Neural progenitor cell (in vitro differentiated cells): ENCODE measurements at regions not wholly inside any gene's neighbourhood (a gene's known extent, or its start where the extent isn't known, plus 50 kb on each side); places are given as distances from the start of the nearest gene placed in this dataset.

Experiments used
- DNase-seq: peaks from one replicate; pipeline ENCODE4 v3.0.0-alpha.2; 2016; ENCODE audit warnings: low spot score
- H2AFZ ChIP-seq: fragments of 200-600 bp; sonication (generic); replicated peaks from 2 replicates; pipeline ENCODE4 v1.6.1; 2016; ENCODE audit warnings: antibody characterized with exemption
- H3F3A ChIP-seq: fragments of 200-600 bp; sonication (generic); 2 replicates; pipeline ENCODE4 v1.6.1; 2016; ENCODE audit warnings: antibody characterized with exemption, low read depth
- H3K27ac ChIP-seq: fragments of 200-600 bp; sonication (generic); 2 replicates; pipeline ENCODE4 v1.5.1; 2016; ENCODE audit warnings: mild to moderate bottlenecking
- H3K27me3 ChIP-seq: fragments of 200-600 bp; sonication (generic); 2 replicates; pipeline ENCODE4 v1.6.1; 2016; ENCODE audit warnings: mild to moderate bottlenecking, moderate library complexity
- H3K36me3 ChIP-seq: fragments of 200-600 bp; sonication (generic); 2 replicates; pipeline ENCODE4 v1.5.1; 2016
- H3K4me1 ChIP-seq: fragments of 200-600 bp; sonication (generic); 2 replicates; pipeline ENCODE4 v1.6.1; 2016; ENCODE audit warnings: mixed run types
- H3K4me2 ChIP-seq: fragments of 200-600 bp; sonication (generic); 2 replicates; pipeline ENCODE4 v1.6.1; 2016
- H3K4me3 ChIP-seq: fragments of 200-600 bp; sonication (generic); 2 replicates; pipeline ENCODE4 v1.5.1; 2016
- H3K79me2 ChIP-seq: fragments of 200-600 bp; sonication (generic); 2 replicates; pipeline ENCODE4 v1.6.1; 2016; ENCODE audit warnings: low read depth
- H3K9ac ChIP-seq: fragments of 200-600 bp; sonication (generic); 2 replicates; pipeline ENCODE4 v1.6.1; 2016
- H3K9me3 ChIP-seq: fragments of 200-600 bp; sonication (generic); 2 replicates; pipeline ENCODE4 v1.5.1; 2016; ENCODE audit warnings: low read depth
- H4K20me1 ChIP-seq: fragments of 200-600 bp; sonication (generic); 2 replicates; pipeline ENCODE4 v1.6.1; 2016; ENCODE audit warnings: low read depth
- H3K27ac Mint-ChIP-seq: 3 replicates; pipeline ENCODE4 v1.8.0; 2021; ENCODE audit warnings: mixed read lengths
- H3K27me3 Mint-ChIP-seq: 2 replicates; pipeline ENCODE4 v1.8.0; 2022; ENCODE audit warnings: low read depth, mild to moderate bottlenecking, inconsistent platforms, moderate library complexity, mixed read lengths; ENCODE audit not compliant: insufficient read depth
- H3K36me3 Mint-ChIP-seq: 3 replicates; pipeline ENCODE4 v1.8.0; 2021; ENCODE audit warnings: mixed read lengths
- H3K4me1 Mint-ChIP-seq: 3 replicates; pipeline ENCODE4 v1.8.0; 2021; ENCODE audit warnings: mixed read lengths
- H3K4me3 Mint-ChIP-seq: 3 replicates; pipeline ENCODE4 v1.8.0; 2021; ENCODE audit warnings: mild to moderate bottlenecking, moderate library complexity, mixed read lengths
- H3K9me3 Mint-ChIP-seq: 3 replicates; pipeline ENCODE4 v1.8.0; 2020; ENCODE audit warnings: mixed read lengths
- EZH2 ChIP-seq: fragments of 200-600 bp; sonication (generic); IDR thresholded peaks from 2 replicates; pipeline ENCODE4 v1.6.1; 2017; ENCODE audit warnings: antibody characterized with exemption, mild to moderate bottlenecking, moderate library complexity
- EZH2phosphoT487 ChIP-seq: fragments of 200-600 bp; sonication (generic); IDR thresholded peaks from 2 replicates; pipeline ENCODE4 v1.6.1; 2017; ENCODE audit warnings: antibody characterized with exemption
- TF ChIP-seq, protein P1 (sequence below): fragments of 200-600 bp; sonication (generic); IDR thresholded peaks from 2 replicates; pipeline ENCODE4 v1.5.1; 2017; ENCODE audit warnings: antibody characterized with exemption, mild to moderate bottlenecking

DNA sequence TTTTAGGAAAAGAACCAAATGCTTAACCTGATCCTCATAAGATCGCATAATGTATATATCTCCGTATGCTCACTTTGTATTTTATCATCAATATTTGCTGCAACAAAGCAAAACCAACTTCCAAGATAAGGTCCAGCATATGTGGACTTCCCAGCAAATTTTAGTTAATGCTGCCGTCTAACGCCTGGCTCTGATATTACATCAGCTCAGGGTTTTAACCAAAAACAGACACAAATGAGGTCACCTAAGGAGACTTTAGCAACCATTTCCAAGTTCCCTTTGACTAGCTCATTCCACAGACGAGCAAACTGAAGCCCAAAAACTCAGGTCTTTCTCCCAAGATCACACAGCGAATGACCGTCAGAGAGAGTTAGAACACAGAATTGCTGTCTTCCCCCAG lies 59.4 kb upstream of the UCN3 start:
- no peaks in the 10 kb centered on the region for H3K36me3 ChIP-seq
- no peak overlapping the region for H3K4me3 Mint-ChIP-seq

DNA sequence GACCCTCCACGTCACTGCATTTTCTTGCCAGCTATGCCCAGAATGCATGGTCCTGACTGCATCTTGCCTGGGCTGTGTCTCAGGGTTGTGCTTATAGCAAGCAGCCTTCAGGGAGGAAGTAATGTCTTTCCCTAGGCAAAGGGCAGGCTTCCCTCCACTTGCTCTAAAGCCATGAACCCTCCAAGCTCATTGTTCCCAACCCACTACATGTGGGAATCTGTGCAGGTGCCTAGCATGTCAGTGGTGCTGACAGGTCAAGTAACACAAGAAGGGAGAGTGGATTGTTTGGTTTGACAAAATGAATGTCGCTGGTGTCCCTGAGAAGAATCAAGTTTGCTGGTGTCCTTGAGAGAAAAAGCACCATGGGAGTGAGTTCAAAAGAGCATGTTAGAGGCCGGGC lies 53.9 kb upstream of the UCN3 start:
- Histone ChIP-seq H4K20me1 (no peaks in the 10 kb centered on the region), H2AFZ (no peak overlapping the region), H3K27ac (no peak overlapping the region), H3K36me3 (no peaks in the 10 kb centered on the region), H3K27me3 (no peaks in the 10 kb centered on the region), H3K4me1 (no peaks in the 10 kb centered on the region), H3K9me3 (no peaks in the 10 kb centered on the region), H3K4me3 (no peak overlapping the region), H3K79me2 (no peaks in the 10 kb centered on the region), H3K4me2 (no peak overlapping the region), H3F3A (no peaks in the 10 kb centered on the region), H3K9ac (no peak overlapping the region)
- H3K4me3 Mint-ChIP-seq = no peak overlapping the region
- no peaks in the 10 kb centered on the region for H3K36me3 Mint-ChIP-seq
- no peak overlapping the region for H3K27ac Mint-ChIP-seq
- no peaks in the 10 kb centered on the region for H3K4me1 Mint-ChIP-seq
- H3K27me3 Mint-ChIP-seq = peaks cover 5% of the 10 kb centered on the region
- H3K9me3 Mint-ChIP-seq = no peaks in the 10 kb centered on the region
- TF ChIP-seq EZH2phosphoT487 = no peak
- TF ChIP-seq EZH2 = no peak
- TF ChIP-seq, protein P1, sequence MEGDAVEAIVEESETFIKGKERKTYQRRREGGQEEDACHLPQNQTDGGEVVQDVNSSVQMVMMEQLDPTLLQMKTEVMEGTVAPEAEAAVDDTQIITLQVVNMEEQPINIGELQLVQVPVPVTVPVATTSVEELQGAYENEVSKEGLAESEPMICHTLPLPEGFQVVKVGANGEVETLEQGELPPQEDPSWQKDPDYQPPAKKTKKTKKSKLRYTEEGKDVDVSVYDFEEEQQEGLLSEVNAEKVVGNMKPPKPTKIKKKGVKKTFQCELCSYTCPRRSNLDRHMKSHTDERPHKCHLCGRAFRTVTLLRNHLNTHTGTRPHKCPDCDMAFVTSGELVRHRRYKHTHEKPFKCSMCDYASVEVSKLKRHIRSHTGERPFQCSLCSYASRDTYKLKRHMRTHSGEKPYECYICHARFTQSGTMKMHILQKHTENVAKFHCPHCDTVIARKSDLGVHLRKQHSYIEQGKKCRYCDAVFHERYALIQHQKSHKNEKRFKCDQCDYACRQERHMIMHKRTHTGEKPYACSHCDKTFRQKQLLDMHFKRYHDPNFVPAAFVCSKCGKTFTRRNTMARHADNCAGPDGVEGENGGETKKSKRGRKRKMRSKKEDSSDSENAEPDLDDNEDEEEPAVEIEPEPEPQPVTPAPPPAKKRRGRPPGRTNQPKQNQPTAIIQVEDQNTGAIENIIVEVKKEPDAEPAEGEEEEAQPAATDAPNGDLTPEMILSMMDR = no peak
- DNase-seq = no peak

More for the DNA sequence above, 59.4 kb upstream of the UCN3 start:
- H3K36me3 Mint-ChIP-seq = no peaks in the 10 kb centered on the region
- Histone ChIP-seq H3K9ac (no peak overlapping the region), H3K27me3 (no peaks in the 10 kb centered on the region), H3K9me3 (no peaks in the 10 kb centered on the region), H3K4me1 (no peaks in the 10 kb centered on the region), H3K4me2 (no peak overlapping the region), H3K27ac (no peak overlapping the region), H3K4me3 (no peak overlapping the region), H3F3A (no peaks in the 10 kb centered on the region), H2AFZ (no peak overlapping the region), H3K79me2 (no peaks in the 10 kb centered on the region), H4K20me1 (no peaks in the 10 kb centered on the region)
- H3K27me3 Mint-ChIP-seq = peaks cover 4% of the 10 kb centered on the region
- peaks cover 6% of the 10 kb centered on the region for H3K9me3 Mint-ChIP-seq
- TF ChIP-seq EZH2 (no peak), EZH2phosphoT487 (no peak)
- TF ChIP-seq, protein P1 = no peak
- H3K27ac Mint-ChIP-seq = no peak overlapping the region
- no peaks in the 10 kb centered on the region for H3K4me1 Mint-ChIP-seq
- no peak for DNase-seq

DNA sequence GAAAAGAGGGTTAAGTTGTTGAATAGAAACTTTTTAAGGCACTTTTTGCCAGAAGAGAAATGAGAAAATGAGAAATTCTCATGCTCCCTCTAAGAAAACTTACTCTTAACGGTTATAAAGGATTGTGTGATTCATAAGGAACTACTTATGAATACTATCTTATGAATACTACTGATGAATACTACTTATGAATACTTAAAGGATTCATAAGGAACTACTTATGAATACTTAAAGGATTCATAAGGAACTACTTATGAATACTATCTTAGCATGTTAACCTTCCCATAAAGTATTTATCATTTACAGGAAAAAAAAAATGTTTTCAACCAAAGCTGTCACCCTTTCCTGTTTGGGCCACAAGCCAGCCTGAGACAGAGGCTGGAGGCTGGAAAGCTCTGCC lies 53.1 kb upstream of the UCN3 start:
- no peak for TF ChIP-seq EZH2
- no peak for TF ChIP-seq EZH2phosphoT487
- TF ChIP-seq, protein P1 = no peak
- Mint-ChIP-seq H3K27me3 (peaks cover 4% of the 10 kb centered on the region), H3K36me3 (no peaks in the 10 kb centered on the region), H3K9me3 (no peaks in the 10 kb centered on the region), H3K27ac (no peak overlapping the region), H3K4me3 (no peak overlapping the region), H3K4me1 (no peaks in the 10 kb centered on the region)
- no peak for DNase-seq
- H3K27ac ChIP-seq = no peak overlapping the region
- H3F3A ChIP-seq = no peaks in the 10 kb centered on the region
- H3K36me3 ChIP-seq = no peaks in the 10 kb centered on the region
- H3K79me2 ChIP-seq = no peaks in the 10 kb centered on the region
- no peaks in the 10 kb centered on the region for H3K27me3 ChIP-seq
- H3K4me1 ChIP-seq = no peaks in the 10 kb centered on the region
- no peak overlapping the region for H3K9ac ChIP-seq
- no peak overlapping the region for H3K4me3 ChIP-seq
- H2AFZ ChIP-seq = no peak overlapping the region
- H4K20me1 ChIP-seq = no peaks in the 10 kb centered on the region
- H3K4me2 ChIP-seq = no peak overlapping the region
- no peaks in the 10 kb centered on the region for H3K9me3 ChIP-seq
